Duodenal mucosa (tissue), 2 donors: ENCODE measurements at regions not wholly inside any gene's neighbourhood (a gene's known extent, or its start where the extent isn't known, plus 50 kb on each side); places are given as distances from the start of the nearest gene placed in this dataset.
"Not testable (repeated sequence)": the region's sequence is repeated elsewhere in the genome, so short reads cannot be mapped to it uniquely, and the experiment has no call there.

Experiments used
- H3K27ac ChIP-seq: one replicate; pipeline ENCODE4 v1.7.0; 2013; ENCODE audit warnings: low read depth, low read length
- H3K27me3 ChIP-seq, 2 donors: one replicate each; pipeline ENCODE4 v1.7.0; 2013; ENCODE audit warnings: low read length in 2 of 2, control low read depth in 1 of 2; ENCODE audit not compliant: insufficient read depth in 2 of 2, control insufficient read depth in 1 of 2
- H3K36me3 ChIP-seq, 2 donors: one replicate each; pipeline ENCODE4 v1.7.0; 2013; ENCODE audit warnings: low read length in 2 of 2, control low read depth in 1 of 2; ENCODE audit not compliant: insufficient read depth in 2 of 2, control insufficient read depth in 1 of 2
- H3K4me1 ChIP-seq, 2 donors: one replicate each; pipeline ENCODE4 v1.7.0; 2013; ENCODE audit warnings: low read length in 2 of 2, control low read depth in 1 of 2; ENCODE audit not compliant: insufficient read depth in 2 of 2, control insufficient read depth in 1 of 2
- H3K4me3 ChIP-seq, 2 donors: one replicate each; pipeline ENCODE4 v1.7.0; 2013; ENCODE audit warnings: low read length in 2 of 2, low read depth in 1 of 2
- H3K9ac ChIP-seq, 2 donors: one replicate each; pipeline ENCODE4 v1.7.0; 2013; ENCODE audit warnings: low read length in 2 of 2, low read depth in 1 of 2
- H3K9me3 ChIP-seq, 2 donors: one replicate each; pipeline ENCODE4 v1.7.0; 2013; ENCODE audit warnings: low read length in 2 of 2, control low read depth in 1 of 2; ENCODE audit not compliant: control insufficient read depth in 1 of 2

- Histone ChIP-seq H3K27me3 (no peaks in the 10 kb centered on the region), H3K4me3 (no peak overlapping the region), H3K4me1 (no peaks in the 10 kb centered on the region)
These were observed 226.1 kb upstream of the GJE1 start for GRCh38 chr6:141906569-141907080.

DNA sequence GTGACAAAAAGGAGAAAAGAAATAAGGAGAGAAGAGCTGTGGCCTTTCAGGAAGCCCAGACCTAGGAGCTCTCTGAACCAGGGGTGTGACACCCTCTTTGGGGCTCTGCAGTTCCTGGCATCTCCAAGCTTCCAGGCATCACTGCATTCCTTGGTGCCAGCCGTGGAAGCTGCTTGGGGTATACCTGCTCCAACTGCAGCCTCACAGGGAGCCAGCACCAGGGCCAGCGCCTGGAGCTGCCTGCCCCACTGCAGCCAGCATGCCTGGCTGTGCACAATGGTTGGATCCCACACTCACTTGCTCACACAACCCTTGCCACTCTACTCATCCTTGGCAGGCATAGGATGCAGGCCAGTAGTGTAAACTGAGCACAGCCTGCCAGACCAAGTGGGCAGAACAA is 242.1 kb upstream of the GJE1 start:
- no peak overlapping the region for H3K9ac ChIP-seq
- no peaks in the 10 kb centered on the region for H3K4me1 ChIP-seq
- peaks cover 0 to 8% of the 10 kb centered on the region in 2 donors for H3K9me3 ChIP-seq
- H3K27me3 ChIP-seq: no peaks in the 10 kb centered on the region
- H3K4me3 ChIP-seq: no peak overlapping the region
- no peak overlapping the region for H3K27ac ChIP-seq
- H3K36me3 ChIP-seq: no peaks in the 10 kb centered on the region

More at GRCh38 chr6:141906569-141907080, 226.1 kb upstream of the GJE1 start:
- H3K9me3 ChIP-seq: no peaks in the 10 kb centered on the region
- no peak overlapping the region for H3K27ac ChIP-seq
- no peaks in the 10 kb centered on the region for H3K36me3 ChIP-seq
- no peak overlapping the region for H3K9ac ChIP-seq

GRCh38 chr6:141884850-141885249 is 247.9 kb upstream of the GJE1 start:
- no peak overlapping the region for H3K9ac ChIP-seq
- no peak overlapping the region for H3K27ac ChIP-seq
- H3K27me3 ChIP-seq: no peaks in the 10 kb centered on the region
- H3K4me3 ChIP-seq: no peak overlapping the region
- no peaks in the 10 kb centered on the region for H3K36me3 ChIP-seq
- peaks cover 0 to 14% of the 10 kb centered on the region in 2 donors for H3K9me3 ChIP-seq
- H3K4me1 ChIP-seq: no peaks in the 10 kb centered on the region

GRCh38 chr6:141878686-141879085 is 254.0 kb upstream of the GJE1 start:
- Histone ChIP-seq H3K9ac (no peak overlapping the region), H3K27ac (no peak overlapping the region), H3K36me3 (no peaks in the 10 kb centered on the region), H3K4me3 (no peak overlapping the region), H3K27me3 (no peaks in the 10 kb centered on the region), H3K4me1 (no peaks in the 10 kb centered on the region), H3K9me3 (peaks cover 0 to 4% of the 10 kb centered on the region in 2 donors)

GRCh38 chr6:141877275-141877983 is 255.3 kb upstream of the GJE1 start:
- H3K27me3 ChIP-seq: no peaks in the 10 kb centered on the region
- H3K4me1 ChIP-seq: no peaks in the 10 kb centered on the region
- no peak overlapping the region for H3K27ac ChIP-seq
- H3K4me3 ChIP-seq: no peak overlapping the region
- H3K9ac ChIP-seq: no peak overlapping the region
- H3K9me3 ChIP-seq: peaks cover 0 to under 1% of the 10 kb centered on the region in 2 donors
- no peaks in the 10 kb centered on the region for H3K36me3 ChIP-seq

DNA sequence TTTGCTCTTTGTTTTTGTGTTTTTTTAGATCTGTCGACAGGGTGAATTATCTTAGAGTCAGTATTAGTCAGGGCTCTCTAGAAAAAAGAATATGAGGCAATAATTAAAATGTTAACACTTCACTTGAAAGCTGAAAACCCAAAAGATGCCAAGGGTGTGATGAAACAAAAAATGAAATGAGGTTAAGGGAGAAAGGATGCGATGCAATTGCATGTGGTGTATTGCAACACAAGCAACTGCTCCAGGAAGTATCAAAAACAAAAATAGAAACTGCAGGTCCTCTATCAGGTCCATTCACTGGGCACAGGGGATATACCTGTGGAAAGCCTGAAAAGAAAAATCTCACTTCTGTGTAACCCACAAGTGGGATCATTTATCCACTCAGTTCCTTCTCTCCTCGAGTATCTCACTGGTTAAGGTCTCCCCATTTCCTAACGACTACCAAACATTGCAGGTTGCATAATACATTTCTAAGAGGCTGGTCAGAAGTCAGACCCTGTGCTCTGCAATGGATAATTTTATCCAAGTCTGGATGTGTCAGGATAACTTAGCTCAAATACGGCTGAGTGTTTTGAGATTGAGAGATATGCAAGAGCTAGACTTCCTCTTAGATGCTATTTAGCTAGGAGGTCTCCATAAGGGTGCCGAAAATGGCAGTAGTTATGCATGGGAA is 257.7 kb upstream of the GJE1 start:
- Histone ChIP-seq H3K27ac (no peak overlapping the region), H3K4me1 (no peaks in the 10 kb centered on the region), H3K9me3 (no peaks in the 10 kb centered on the region), H3K36me3 (no peaks in the 10 kb centered on the region), H3K9ac (no peak overlapping the region), H3K27me3 (no peaks in the 10 kb centered on the region), H3K4me3 (no peak overlapping the region)

GRCh38 chr6:141869509-141869908 is 263.2 kb upstream of the GJE1 start:
- not testable (repeated sequence) for H3K4me3 ChIP-seq, H3K9me3 ChIP-seq, H3K36me3 ChIP-seq, H3K9ac ChIP-seq, H3K27ac ChIP-seq, H3K27me3 ChIP-seq, H3K4me1 ChIP-seq

GRCh38 chr6:141867767-141868166 is 265.0 kb upstream of the GJE1 start:
- Histone ChIP-seq H3K27me3 (no peaks in the 10 kb centered on the region), H3K36me3 (no peaks in the 10 kb centered on the region), H3K9me3 (no peaks in the 10 kb centered on the region), H3K4me3 (no peak overlapping the region), H3K9ac (no peak overlapping the region), H3K4me1 (no peaks in the 10 kb centered on the region), H3K27ac (no peak overlapping the region)

- Histone ChIP-seq H3K27me3 (no peaks in the 10 kb centered on the region), H3K4me3 (no peak overlapping the region), H3K36me3 (no peaks in the 10 kb centered on the region), H3K4me1 (no peaks in the 10 kb centered on the region), H3K9ac (no peak overlapping the region), H3K27ac (no peak overlapping the region), H3K9me3 (no peaks in the 10 kb centered on the region)
These were observed 265.8 kb upstream of the GJE1 start for GRCh38 chr6:141866731-141867497.

DNA sequence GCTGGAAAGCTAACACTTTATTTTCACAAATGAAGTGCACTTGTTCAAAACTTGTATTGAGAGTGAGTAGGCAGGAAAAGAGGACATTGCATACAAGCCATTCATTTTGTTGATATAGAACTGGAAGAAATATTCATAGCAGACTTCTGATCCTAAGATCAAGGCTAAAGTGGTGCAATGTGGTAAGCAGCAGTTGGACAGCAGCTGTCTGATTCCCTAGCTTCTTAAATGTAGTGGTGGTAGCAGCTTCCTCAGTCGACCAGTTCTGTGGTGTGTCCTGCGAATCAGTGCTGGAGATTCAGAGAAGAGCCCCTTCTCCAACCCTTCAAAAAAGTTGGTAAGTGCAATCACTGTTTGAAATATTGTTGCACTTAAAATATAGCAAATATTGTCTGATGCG is 281.7 kb upstream of the GJE1 start:
- Histone ChIP-seq H3K9me3 (no peaks in the 10 kb centered on the region), H3K4me3 (no peak overlapping the region), H3K4me1 (no peaks in the 10 kb centered on the region), H3K36me3 (no peaks in the 10 kb centered on the region), H3K27me3 (no peaks in the 10 kb centered on the region), H3K27ac (no peak overlapping the region), H3K9ac (no peak overlapping the region)
